ENCODE measurements at regions not wholly inside any gene's neighbourhood (a gene's known extent, or its start where the extent isn't known, plus 50 kb on each side); places are given as distances from the start of the nearest gene placed in this dataset.

DNA sequence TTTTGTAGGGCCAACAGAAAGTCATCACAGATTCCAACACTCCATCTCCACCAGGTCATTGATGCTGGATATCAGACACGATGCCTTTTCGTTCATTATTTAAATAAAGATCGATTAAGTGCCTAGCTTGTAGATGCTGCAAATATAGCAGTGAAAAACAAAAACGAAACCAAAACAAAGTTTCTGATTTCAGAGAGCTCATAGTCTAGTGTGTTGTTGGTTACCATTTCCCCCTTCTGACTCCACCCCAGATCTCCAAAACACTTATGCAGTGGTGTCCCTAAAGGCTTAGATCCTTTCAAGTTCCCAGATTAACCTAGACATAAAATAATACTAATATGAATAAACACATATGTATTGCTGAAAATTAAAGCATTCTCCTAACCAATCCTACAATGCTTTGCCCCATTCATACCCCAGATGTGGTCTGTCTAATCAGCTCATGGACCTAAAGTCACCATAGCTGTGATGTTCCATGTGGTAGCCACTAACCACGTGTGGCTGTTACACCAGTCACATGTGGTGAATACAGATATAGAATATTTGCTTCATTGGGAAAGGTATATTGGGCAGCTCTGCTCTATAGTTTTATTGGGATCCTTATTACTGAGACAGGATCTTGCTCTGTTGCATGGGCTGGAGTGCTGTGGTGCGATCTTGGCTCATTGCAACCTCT, 787.2 kb downstream of the TDRD15 start:
- TF ChIP-seq CTCF (IDR thresholded peaks at IDR 0.05; ENCODE audit: low read depth, low read length) (no peak), EZH2phosphoT487 (IDR thresholded peaks at IDR 0.05; ENCODE audit: low read depth) (no peak)
